ENCODE measurements at regions not wholly inside any gene's neighbourhood (a gene's known extent, or its start where the extent isn't known, plus 50 kb on each side); places are given as distances from the start of the nearest gene placed in this dataset.

- TF ChIP-seq SUZ12 (IDR thresholded peaks at IDR 0.05; ENCODE audit: low read length) (no peak), ASH2L (IDR thresholded peaks at IDR 0.05; ENCODE audit: low read length) (no peak), POLR2AphosphoS5 (IDR thresholded peaks at IDR 0.05; ENCODE audit: low read depth, low read length) (no peak), JUND (IDR thresholded peaks at IDR 0.05; ENCODE audit: low read length) (no peak), EP300 (IDR thresholded peaks at IDR 0.05; ENCODE audit: borderline replicate concordance in 1 of 2, low read depth in 2 of 2, low read length in 2 of 2) (no peak), SIRT6 (IDR thresholded peaks at IDR 0.05; ENCODE audit: low read length) (no peak), CTCF (IDR thresholded peaks at IDR 0.05; ENCODE audit: control extremely low read depth in 1 of 3, insufficient read depth in 1 of 3, low read depth in 1 of 3, low read length in 3 of 3) (no peak), MAX (IDR thresholded peaks at IDR 0.05) (no peak)
These were observed 473.1 kb downstream of the XIRP2 start for GRCh38 chr2:167361426-167361825.
